ENCODE measurements at regions not wholly inside any gene's neighbourhood (a gene's known extent, or its start where the extent isn't known, plus 50 kb on each side); places are given as distances from the start of the nearest gene placed in this dataset.

- H3K36me3 ChIP-seq (replicated peaks in 1 of 2): no peaks in the 10 kb centered on the region
- no peak for DNase-seq
- H3K4me1 ChIP-seq (replicated peaks in 1 of 2): no peaks in the 10 kb centered on the region
- intact Hi-C loops (cut with DNase I): no loop called here
- TF ChIP-seq CTCF (IDR thresholded peaks at IDR 0.05) (no peak), POLR2A (IDR thresholded peaks at IDR 0.05) (no peak)
- no peak overlapping the region for H3K27ac ChIP-seq
- no peaks in the 10 kb centered on the region for H3K27me3 ChIP-seq
- WGBS, 4 donors: 14 to 25% (median 16%) methylated on average over 1 of the region's 1 CpG; no CpG with 5 or more reads in 1 of the 4 donors
- H3K9me3 ChIP-seq (replicated peaks in 1 of 3): no peaks in the 10 kb centered on the region
- H3K4me3 ChIP-seq: no peak overlapping the region
Measured at GRCh38 chr3:162865466-162865865, 1368.9 kb downstream of the OTOL1 start.

DNA sequence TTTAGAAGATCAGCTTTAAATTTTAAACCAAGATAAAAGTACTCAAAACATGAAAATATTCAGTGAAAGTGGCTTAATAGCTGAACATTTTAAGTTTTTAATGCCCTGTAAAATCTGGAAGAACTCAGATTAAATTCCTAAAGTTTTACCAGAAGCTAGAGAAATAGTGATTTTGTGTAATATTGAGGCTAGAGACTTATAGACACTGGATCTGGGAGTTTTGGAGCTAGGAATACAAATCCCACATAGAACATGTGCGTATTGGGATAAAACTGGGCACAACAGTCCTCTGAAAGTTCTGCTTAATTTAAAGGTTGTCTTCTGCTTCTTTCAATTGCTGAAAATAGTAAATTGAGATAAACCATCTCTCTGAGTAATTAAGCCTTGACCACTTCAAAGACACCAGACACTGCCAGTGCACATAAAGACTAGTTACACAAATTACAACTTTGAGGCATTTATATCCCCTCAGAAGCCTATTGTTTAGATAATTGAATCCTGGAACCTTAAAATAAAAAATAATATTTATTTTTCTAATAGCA is 1382.5 kb downstream of the OTOL1 start:
- Histone ChIP-seq H3K27ac (no peak overlapping the region), H3K27me3 (no peaks in the 10 kb centered on the region), H3K36me3 (replicated peaks in 1 of 2) (no peaks in the 10 kb centered on the region), H3K4me1 (replicated peaks in 1 of 2) (no peaks in the 10 kb centered on the region), H3K9me3 (replicated peaks in 1 of 3) (no peaks in the 10 kb centered on the region), H3K4me3 (no peak overlapping the region)
- TF ChIP-seq CTCF (IDR thresholded peaks at IDR 0.05): no peak
- TF ChIP-seq POLR2A (IDR thresholded peaks at IDR 0.05): no peak
- intact Hi-C loops (cut with DNase I): no loop called here
- DNase-seq: no peak
- WGBS, 4 donors: 62 to 88% (median 69%) methylated on average over 1 of the region's 1 CpG; no CpG with 5 or more reads in 1 of the 4 donors

DNA sequence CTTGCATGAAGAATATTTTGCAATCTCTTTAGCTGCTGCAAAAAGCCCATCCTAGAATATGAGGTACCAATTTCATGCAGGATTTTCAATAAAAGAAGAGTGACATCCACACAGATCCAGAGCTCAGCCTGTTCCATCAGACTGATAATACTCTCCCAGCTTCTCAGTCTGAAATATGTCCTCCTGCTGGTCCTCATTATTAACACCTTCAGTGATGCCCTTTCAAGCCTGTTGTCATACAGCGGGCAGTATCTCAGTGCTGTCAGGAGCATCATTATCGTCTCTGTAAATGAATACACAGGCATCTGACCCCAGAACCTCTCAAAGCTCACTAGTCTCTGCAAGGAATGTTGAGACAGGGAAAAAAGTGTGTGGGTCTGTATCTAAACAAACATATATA is 1387.8 kb downstream of the OTOL1 start:
- 69 to 83% (median 80%) methylated on average over 2 of the region's 2 CpGs; no CpG with 5 or more reads in 1 of the 4 donors for WGBS, 4 donors
- TF ChIP-seq POLR2A (IDR thresholded peaks at IDR 0.05) (no peak), CTCF (IDR thresholded peaks at IDR 0.05) (no peak)
- Histone ChIP-seq H3K27me3 (no peaks in the 10 kb centered on the region), H3K36me3 (replicated peaks in 1 of 2) (no peaks in the 10 kb centered on the region), H3K9me3 (replicated peaks in 1 of 3) (no peaks in the 10 kb centered on the region), H3K4me1 (replicated peaks in 1 of 2) (no peaks in the 10 kb centered on the region), H3K4me3 (no peak overlapping the region), H3K27ac (no peak overlapping the region)
- DNase-seq: no peak
- intact Hi-C loops (cut with DNase I): no loop called here

GRCh38 chr3:162892921-162893793 is 1396.5 kb downstream of the OTOL1 start:
- intact Hi-C loops (cut with DNase I): no loop called here
- DNase-seq: no peak
- Histone ChIP-seq H3K9me3 (replicated peaks in 1 of 3) (no peaks in the 10 kb centered on the region), H3K36me3 (replicated peaks in 1 of 2) (no peaks in the 10 kb centered on the region), H3K4me3 (no peak overlapping the region), H3K4me1 (replicated peaks in 1 of 2) (no peaks in the 10 kb centered on the region), H3K27ac (no peak overlapping the region), H3K27me3 (no peaks in the 10 kb centered on the region)
- TF ChIP-seq CTCF (IDR thresholded peaks at IDR 0.05) (no peak), POLR2A (IDR thresholded peaks at IDR 0.05) (no peak)
- WGBS, 4 donors: 30 to 33% (median 32%) methylated on average over 6 of the region's 6 CpGs; no CpG with 5 or more reads in 1 of the 4 donors
